ENCODE measurements at regions not wholly inside any gene's neighbourhood (a gene's known extent, or its start where the extent isn't known, plus 50 kb on each side); places are given as distances from the start of the nearest gene placed in this dataset.

DNA sequence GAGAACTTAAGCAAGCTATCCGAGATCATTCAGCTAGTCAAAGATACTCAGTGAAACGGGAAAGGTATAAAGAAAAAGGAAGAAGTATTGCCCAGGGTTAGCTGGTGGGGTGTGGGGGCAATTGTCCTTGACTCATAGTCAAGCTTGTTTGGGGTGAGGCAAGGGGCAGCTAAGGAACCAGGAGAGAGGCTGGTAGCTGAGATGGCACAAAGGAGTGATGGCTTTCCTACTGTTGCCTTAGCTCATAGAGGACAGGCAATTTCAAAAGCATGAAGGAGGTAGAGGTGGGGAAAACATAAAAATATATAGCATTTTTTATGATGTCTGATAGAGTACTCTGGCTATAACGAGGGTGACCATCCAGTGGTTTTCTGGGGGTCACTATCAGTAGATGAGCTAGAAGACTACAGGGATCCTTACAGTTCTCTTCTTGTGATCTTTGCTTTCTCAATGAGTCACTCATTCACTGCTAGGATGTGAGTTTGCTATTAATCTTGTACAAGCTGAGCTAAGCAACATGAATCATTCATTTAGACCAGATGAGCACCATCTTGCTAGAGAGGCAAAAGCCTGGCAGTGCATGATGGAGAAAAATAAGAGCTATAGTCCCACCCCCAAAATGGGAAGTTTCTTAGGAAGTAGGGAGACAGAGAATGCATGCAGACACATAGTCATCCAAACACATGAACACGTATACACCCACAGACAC is 207.1 kb upstream of the PFN2 start:
- DNase-seq (ENCODE audit: extremely low spot score in 2 of 2), result no peak
- H3K9me3 ChIP-seq, result no peaks in the 10 kb centered on the region
- intact Hi-C loops (cut with DNase I), result no loop called here
- TF ChIP-seq POLR2AphosphoS5 (IDR thresholded peaks at IDR 0.05; ENCODE audit: insufficient read depth in 1 of 2, low read depth in 1 of 2), result no peak
- TF ChIP-seq, protein P1, sequence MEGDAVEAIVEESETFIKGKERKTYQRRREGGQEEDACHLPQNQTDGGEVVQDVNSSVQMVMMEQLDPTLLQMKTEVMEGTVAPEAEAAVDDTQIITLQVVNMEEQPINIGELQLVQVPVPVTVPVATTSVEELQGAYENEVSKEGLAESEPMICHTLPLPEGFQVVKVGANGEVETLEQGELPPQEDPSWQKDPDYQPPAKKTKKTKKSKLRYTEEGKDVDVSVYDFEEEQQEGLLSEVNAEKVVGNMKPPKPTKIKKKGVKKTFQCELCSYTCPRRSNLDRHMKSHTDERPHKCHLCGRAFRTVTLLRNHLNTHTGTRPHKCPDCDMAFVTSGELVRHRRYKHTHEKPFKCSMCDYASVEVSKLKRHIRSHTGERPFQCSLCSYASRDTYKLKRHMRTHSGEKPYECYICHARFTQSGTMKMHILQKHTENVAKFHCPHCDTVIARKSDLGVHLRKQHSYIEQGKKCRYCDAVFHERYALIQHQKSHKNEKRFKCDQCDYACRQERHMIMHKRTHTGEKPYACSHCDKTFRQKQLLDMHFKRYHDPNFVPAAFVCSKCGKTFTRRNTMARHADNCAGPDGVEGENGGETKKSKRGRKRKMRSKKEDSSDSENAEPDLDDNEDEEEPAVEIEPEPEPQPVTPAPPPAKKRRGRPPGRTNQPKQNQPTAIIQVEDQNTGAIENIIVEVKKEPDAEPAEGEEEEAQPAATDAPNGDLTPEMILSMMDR (IDR thresholded peaks at IDR 0.05), result no peak
- H3K36me3 ChIP-seq, result no peaks in the 10 kb centered on the region
- H3K4me1 ChIP-seq, result no peaks in the 10 kb centered on the region
- no peaks in the 10 kb centered on the region for H3K27me3 ChIP-seq
- no peak overlapping the region for H3K27ac ChIP-seq
- H3K4me3 ChIP-seq, result no peak overlapping the region

- intact Hi-C loops (cut with DNase I), result no loop called here
- no peaks in the 10 kb centered on the region for H3K4me1 ChIP-seq
- TF ChIP-seq POLR2A (IDR thresholded peaks at IDR 0.05) (no peak), POLR2AphosphoS5 (IDR thresholded peaks at IDR 0.05; ENCODE audit: insufficient read depth in 1 of 2, low read depth in 1 of 2) (no peak)
- TF ChIP-seq, protein P1 (IDR thresholded peaks at IDR 0.05), result no peak
These were observed 203.5 kb upstream of the PFN2 start for GRCh38 chr3:150174179-150174578.

GRCh38 chr3:150172356-150172755 is 201.7 kb upstream of the PFN2 start:
- TF ChIP-seq POLR2A (IDR thresholded peaks at IDR 0.05), result no peak
- intact Hi-C loops (cut with DNase I), result no loop called here
- Histone ChIP-seq H3K27me3 (no peaks in the 10 kb centered on the region), H3K9me3 (no peaks in the 10 kb centered on the region), H3K27ac (no peak overlapping the region), H3K36me3 (no peaks in the 10 kb centered on the region), H3K4me3 (no peak overlapping the region), H3K4me1 (no peaks in the 10 kb centered on the region)
- DNase-seq (ENCODE audit: extremely low spot score in 2 of 2), result no peak

More at GRCh38 chr3:150174179-150174578, 203.5 kb upstream of the PFN2 start:
- Histone ChIP-seq H3K36me3 (no peaks in the 10 kb centered on the region), H3K27ac (no peak overlapping the region), H3K27me3 (no peaks in the 10 kb centered on the region), H3K9me3 (no peaks in the 10 kb centered on the region), H3K4me3 (no peak overlapping the region)
- DNase-seq (ENCODE audit: extremely low spot score in 2 of 2), result no peak

- intact Hi-C loops (cut with DNase I), result no loop called here
- no peak for DNase-seq (ENCODE audit: extremely low spot score in 2 of 2)
- Histone ChIP-seq H3K27me3 (no peaks in the 10 kb centered on the region), H3K4me3 (no peak overlapping the region), H3K4me1 (no peaks in the 10 kb centered on the region), H3K9me3 (no peaks in the 10 kb centered on the region), H3K36me3 (no peaks in the 10 kb centered on the region), H3K27ac (no peak overlapping the region)
- TF ChIP-seq POLR2AphosphoS5 (IDR thresholded peaks at IDR 0.05; ENCODE audit: insufficient read depth in 1 of 2, low read depth in 1 of 2) (no peak), POLR2A (IDR thresholded peaks at IDR 0.05) (no peak)
- TF ChIP-seq, protein P1 (IDR thresholded peaks at IDR 0.05), result no peak
These were observed 200.3 kb upstream of the PFN2 start for GRCh38 chr3:150170852-150171520.

- TF ChIP-seq, protein P1 (IDR thresholded peaks at IDR 0.05), result no peak
- H3K4me3 ChIP-seq, result no peak overlapping the region
- H3K4me1 ChIP-seq, result no peaks in the 10 kb centered on the region
- no peak for DNase-seq (ENCODE audit: extremely low spot score in 2 of 2)
- H3K36me3 ChIP-seq, result no peaks in the 10 kb centered on the region
- intact Hi-C loops (cut with DNase I), result no loop called here
- H3K27me3 ChIP-seq, result no peaks in the 10 kb centered on the region
- H3K27ac ChIP-seq, result no peak overlapping the region
- H3K9me3 ChIP-seq, result no peaks in the 10 kb centered on the region
These were observed 198.7 kb upstream of the PFN2 start for GRCh38 chr3:150169330-150169940.
